Kidney tubule cell (primary cell): ENCODE measurements at regions not wholly inside any gene's neighbourhood (a gene's known extent, or its start where the extent isn't known, plus 50 kb on each side); places are given as distances from the start of the nearest gene placed in this dataset.
"Not testable (repeated sequence)": the region's sequence is repeated elsewhere in the genome, so short reads cannot be mapped to it uniquely, and the experiment has no call there.

ENCODE experiments used
- DNase-seq: peaks from one replicate; pipeline ENCODE4 v3.0.0-alpha.2; 2018; ENCODE audit warnings: low spot score

- DNase-seq: no peak
Observed at GRCh38 chr6:901696-902460, 208.9 kb upstream of the EXOC2 start.

GRCh38 chr6:900716-901605 is 208.0 kb upstream of the EXOC2 start:
- DNase-seq: peak; percentile 26

- peak; percentile 47 for DNase-seq
Observed at GRCh38 chr6:897528-898207, 204.7 kb upstream of the EXOC2 start.

GRCh38 chr6:894274-894673 is 201.3 kb upstream of the EXOC2 start:
- no peak for DNase-seq

- no peak for DNase-seq
Observed at GRCh38 chr6:890995-891394, 198.1 kb upstream of the EXOC2 start.

- no peak for DNase-seq
Observed at GRCh38 chr6:890201-890600, 197.3 kb upstream of the EXOC2 start.

GRCh38 chr6:887583-888235 is 194.8 kb upstream of the EXOC2 start:
- no peak for DNase-seq

- DNase-seq: not testable (repeated sequence)
Observed at GRCh38 chr6:886116-886515, 193.2 kb upstream of the EXOC2 start.

- DNase-seq: no peak
Observed at GRCh38 chr6:885051-885590, 192.2 kb upstream of the EXOC2 start.

- DNase-seq: no peak
Observed at GRCh38 chr6:884570-884969, 191.6 kb upstream of the EXOC2 start.

- DNase-seq: no peak
Observed at GRCh38 chr6:882084-882598, 189.2 kb upstream of the EXOC2 start.

GRCh38 chr6:878179-878578 is 185.2 kb upstream of the EXOC2 start:
- no peak for DNase-seq

- DNase-seq: no peak
Observed at GRCh38 chr6:875012-875411, 182.1 kb upstream of the EXOC2 start.

GRCh38 chr6:872570-873125 is 179.7 kb upstream of the EXOC2 start:
- no peak for DNase-seq

GRCh38 chr6:871503-871902 is 178.6 kb upstream of the EXOC2 start:
- DNase-seq: no peak

GRCh38 chr6:870096-870495 is 177.2 kb upstream of the EXOC2 start:
- no peak for DNase-seq

GRCh38 chr6:868201-868600 is 175.3 kb upstream of the EXOC2 start:
- no peak for DNase-seq

GRCh38 chr6:867378-867777 is 174.4 kb upstream of the EXOC2 start:
- no peak for DNase-seq

GRCh38 chr6:866316-866715 is 173.4 kb upstream of the EXOC2 start:
- no peak for DNase-seq

- no peak for DNase-seq
Observed at GRCh38 chr6:865846-866245, 172.9 kb upstream of the EXOC2 start.

- no peak for DNase-seq
Observed at GRCh38 chr6:863831-864230, 170.9 kb upstream of the EXOC2 start.
